ENCODE measurements at regions not wholly inside any gene's neighbourhood (a gene's known extent, or its start where the extent isn't known, plus 50 kb on each side); places are given as distances from the start of the nearest gene placed in this dataset.

GRCh38 chr6:21664314-21665109 is 71.0 kb downstream of the SOX4 start:
- peaks cover 49% of the 10 kb centered on the region for H3K27me3 ChIP-seq
- no peak for DNase-seq (ENCODE audit: low spot score in 2 of 2)
- WGBS = under 1% methylated on average over 40 of the region's 73 CpGs
- H3K27ac ChIP-seq = no peak overlapping the region
- H3K4me1 ChIP-seq = peaks cover 35% of the 10 kb centered on the region
- TF ChIP-seq POLR2A (IDR thresholded peaks at IDR 0.05) (no peak), POLR2AphosphoS5 (IDR thresholded peaks at IDR 0.05) (no peak), EP300 (IDR thresholded peaks at IDR 0.05) (no peak), CTCF (IDR thresholded peaks at IDR 0.05) (no peak)
- no peaks in the 10 kb centered on the region for H3K9me3 ChIP-seq
- no peaks in the 10 kb centered on the region for H3K36me3 ChIP-seq
- peak overlapping the region; percentile 56 for H3K4me3 ChIP-seq

GRCh38 chr6:21665110-21665391 is 71.5 kb downstream of the SOX4 start:
- Histone ChIP-seq H3K27ac (no peak overlapping the region), H3K4me1 (peaks cover 35% of the 10 kb centered on the region), H3K4me3 (peak overlapping the region; percentile 56), H3K36me3 (no peaks in the 10 kb centered on the region), H3K27me3 (peaks cover 49% of the 10 kb centered on the region), H3K9me3 (no peaks in the 10 kb centered on the region)
- WGBS = 3% methylated on average over 9 of the region's 9 CpGs
- no peak for DNase-seq (ENCODE audit: low spot score in 2 of 2)
- TF ChIP-seq EP300 (IDR thresholded peaks at IDR 0.05) = no peak
- no peak for TF ChIP-seq POLR2A (IDR thresholded peaks at IDR 0.05)
- no peak for TF ChIP-seq CTCF (IDR thresholded peaks at IDR 0.05)
- TF ChIP-seq POLR2AphosphoS5 (IDR thresholded peaks at IDR 0.05) = no peak

GRCh38 chr6:21665392-21666200 is 72.0 kb downstream of the SOX4 start:
- 5% methylated on average over 32 of the region's 37 CpGs for WGBS
- Histone ChIP-seq H3K36me3 (no peaks in the 10 kb centered on the region), H3K4me3 (peak overlapping the region; percentile 56), H3K9me3 (no peaks in the 10 kb centered on the region), H3K4me1 (peaks cover 35% of the 10 kb centered on the region), H3K27ac (no peak overlapping the region), H3K27me3 (peaks cover 49% of the 10 kb centered on the region)
- TF ChIP-seq EP300 (IDR thresholded peaks at IDR 0.05) (no peak), POLR2A (IDR thresholded peaks at IDR 0.05) (no peak), POLR2AphosphoS5 (IDR thresholded peaks at IDR 0.05) (no peak), CTCF (IDR thresholded peaks at IDR 0.05) (no peak)
- DNase-seq (ENCODE audit: low spot score in 2 of 2) = no peak

- Histone ChIP-seq H3K4me1 (peaks cover 35% of the 10 kb centered on the region), H3K9me3 (no peaks in the 10 kb centered on the region), H3K36me3 (no peaks in the 10 kb centered on the region), H3K4me3 (peak overlapping the region; percentile 56), H3K27ac (no peak overlapping the region), H3K27me3 (peaks cover 49% of the 10 kb centered on the region)
- no peak for TF ChIP-seq CTCF (IDR thresholded peaks at IDR 0.05)
- TF ChIP-seq POLR2A (IDR thresholded peaks at IDR 0.05) = no peak
- DNase-seq (ENCODE audit: low spot score in 2 of 2) = no peak
- 2% methylated on average over 26 of the region's 33 CpGs for WGBS
Observed at GRCh38 chr6:21666201-21666691, 72.7 kb downstream of the SOX4 start.

Data from suprapubic skin (tissue), 4 donors.